Body of pancreas (tissue), 4 donors: ENCODE measurements at regions not wholly inside any gene's neighbourhood (a gene's known extent, or its start where the extent isn't known, plus 50 kb on each side); places are given as distances from the start of the nearest gene placed in this dataset.

ENCODE experiments used
- CTCF ChIP-seq, 7 experiments: fragments of 450-650 bp in 4 of 7; fragments of 200-600 bp in 3 of 7; sonication (generic) in 3 of 7; IDR thresholded peaks; one replicate each; pipeline ENCODE4 v1.5.1; 2016 to 2019; ENCODE audit warnings: antibody characterized with exemption in 7 of 7
- POLR2A ChIP-seq, 3 donors: fragments of 450-650 bp; IDR thresholded peaks; one replicate each; pipeline ENCODE4 v1.6.1; 2016; ENCODE audit warnings: antibody characterized with exemption in 3 of 3, mild to moderate bottlenecking in 2 of 3

GRCh38 chr2:41910126-41910525 lies 137.7 kb upstream of the PKDCC start:
- TF ChIP-seq CTCF (IDR thresholded peaks at IDR 0.05): no peak
- no peak for TF ChIP-seq POLR2A (IDR thresholded peaks at IDR 0.05)
